ENCODE measurements at regions not wholly inside any gene's neighbourhood (a gene's known extent, or its start where the extent isn't known, plus 50 kb on each side); places are given as distances from the start of the nearest gene placed in this dataset.

GRCh38 chr17:79414793-79415211 lies 196.0 kb downstream of the RBFOX3 start:
- no peak for DNase-seq (ENCODE audit: low read depth, low spot score)
- no peaks in the 10 kb centered on the region for H3K36me3 ChIP-seq (ENCODE audit: control insufficient read depth, insufficient read depth, low read length)
- H3K9me3 ChIP-seq (ENCODE audit: control insufficient read depth, insufficient read depth, low read depth, low read length) = no peaks in the 10 kb centered on the region
- CTCF ChIA-PET = interaction anchor here (0.6 to 1.4 kb wide), 2 partner anchors 11 to 14 kb away, joined by 3 to 5 read pairs; no protein-coding TSS in a partner anchor
- 0 out of 2 replicates have a peak, but pooled peaks have one; percentile 11 for ATAC-seq
- POLR2A ChIA-PET = no interaction called here
- H3K4me3 ChIP-seq (ENCODE audit: low read depth in 2 of 2, low read length in 2 of 2) = no peak overlapping the region
- H3K27me3 ChIP-seq (ENCODE audit: control insufficient read depth, insufficient read depth, low read length) = peaks cover 20% of the 10 kb centered on the region; the same call in 1 of the 2 replicates
- no TSS peak for BruUV-seq (replicated peaks)
- intact Hi-C loops (cut with micrococcal nuclease; ENCODE audit: unreplicated experiment) = no loop called here
- peaks cover 5% of the 10 kb centered on the region; the same call in 1 of the 2 replicates for H3K4me1 ChIP-seq (ENCODE audit: control insufficient read depth, insufficient read depth, low read length)
- in situ Hi-C loops (cut with HindIII; ENCODE audit: low pct_unique_long_range_greater_than_20kb, low sequenced_read_pairs) = no loop called here
- no peak for TF ChIP-seq REST (IDR thresholded peaks at IDR 0.05; ENCODE audit: insufficient read depth in 1 of 2, low read depth in 2 of 2, low read length in 1 of 2)
- TF ChIP-seq POLR2AphosphoS5 (IDR thresholded peaks at IDR 0.05; ENCODE audit: low read depth, low read length) = no peak
- TF ChIP-seq TCF7L2 (IDR thresholded peaks at IDR 0.05; ENCODE audit: low read depth, low read length) = no peak
- no peak for TF ChIP-seq CTCF (IDR thresholded peaks at IDR 0.05)
- TF ChIP-seq SIN3A (IDR thresholded peaks at IDR 0.05; ENCODE audit: borderline replicate concordance, insufficient read depth, low read depth, low read length) = no peak
- H3K27ac ChIP-seq (ENCODE audit: low read length) = no peak overlapping the region

- Histone ChIP-seq H3K9me3 (ENCODE audit: control insufficient read depth, insufficient read depth, low read depth, low read length) (no peaks in the 10 kb centered on the region), H3K27me3 (ENCODE audit: control insufficient read depth, insufficient read depth, low read length) (peaks cover 22% of the 10 kb centered on the region; the same call in 1 of the 2 replicates), H3K4me3 (ENCODE audit: low read depth in 2 of 2, low read length in 2 of 2) (no peak overlapping the region), H3K36me3 (ENCODE audit: control insufficient read depth, insufficient read depth, low read length) (no peaks in the 10 kb centered on the region), H3K27ac (ENCODE audit: low read length) (no peak overlapping the region), H3K4me1 (ENCODE audit: control insufficient read depth, insufficient read depth, low read length) (peaks cover 5% of the 10 kb centered on the region; the same call in 1 of the 2 replicates)
- in situ Hi-C loops (cut with HindIII; ENCODE audit: low pct_unique_long_range_greater_than_20kb, low sequenced_read_pairs) = no loop called here
- no peak for ATAC-seq
- no TSS peak for BruUV-seq (replicated peaks)
- CTCF ChIA-PET = interaction anchor here (0.6 to 1.4 kb wide), 3 partner anchors 10 to 308 kb away, joined by 3 to 5 read pairs (median 3); no protein-coding TSS in a partner anchor
- intact Hi-C loops (cut with micrococcal nuclease; ENCODE audit: unreplicated experiment) = no loop called here
- TF ChIP-seq POLR2AphosphoS5 (IDR thresholded peaks at IDR 0.05; ENCODE audit: low read depth, low read length) (no peak), CTCF (IDR thresholded peaks at IDR 0.05) (no peak), REST (IDR thresholded peaks at IDR 0.05; ENCODE audit: insufficient read depth in 1 of 2, low read depth in 2 of 2, low read length in 1 of 2) (no peak), TCF7L2 (IDR thresholded peaks at IDR 0.05; ENCODE audit: low read depth, low read length) (no peak), SIN3A (IDR thresholded peaks at IDR 0.05; ENCODE audit: borderline replicate concordance, insufficient read depth, low read depth, low read length) (no peak)
- DNase-seq (ENCODE audit: low read depth, low spot score) = no peak
- POLR2A ChIA-PET = no interaction called here
Measured at GRCh38 chr17:79414063-79414792, 196.6 kb downstream of the RBFOX3 start.
